H9 (cell line): ENCODE measurements at regions not wholly inside any gene's neighbourhood (a gene's known extent, or its start where the extent isn't known, plus 50 kb on each side); places are given as distances from the start of the nearest gene placed in this dataset.

Source experiments
- DNase-seq: peaks from one replicate; pipeline ENCODE4 v3.0.0-alpha.2; 2017
- H2AFZ ChIP-seq: one replicate; pipeline ENCODE4 v1.6.1; 2013; ENCODE audit warnings: mild to moderate bottlenecking, low read length, control low read depth, moderate library complexity
- H2AK5ac ChIP-seq: 2 replicates; pipeline ENCODE4 v1.6.1; 2013; ENCODE audit warnings: low read length, control low read depth, mixed read lengths; ENCODE audit not compliant: insufficient read length
- H2BK120ac ChIP-seq: one replicate; pipeline ENCODE4 v1.6.1; 2013; ENCODE audit warnings: low read depth, mild to moderate bottlenecking, low read length, control low read depth, inconsistent platforms; ENCODE audit not compliant: poor library complexity, severe bottlenecking
- H2BK12ac ChIP-seq: 2 replicates; pipeline ENCODE4 v1.6.1; 2013; ENCODE audit warnings: low read length, control low read depth, mixed read lengths, low read depth; ENCODE audit not compliant: insufficient read length
- H2BK15ac ChIP-seq: 2 replicates; pipeline ENCODE4 v1.6.1; 2013; ENCODE audit warnings: low read depth, low read length, control low read depth
- H2BK20ac ChIP-seq: one replicate; pipeline ENCODE4 v1.6.1; 2013; ENCODE audit warnings: low read depth, mild to moderate bottlenecking, low read length, control low read depth, inconsistent platforms; ENCODE audit not compliant: poor library complexity, severe bottlenecking
- H2BK5ac ChIP-seq: 2 replicates; pipeline ENCODE4 v1.6.1; 2013; ENCODE audit warnings: low read length, control low read depth, mixed read lengths; ENCODE audit not compliant: insufficient read length
- H3K14ac ChIP-seq: 2 replicates; pipeline ENCODE4 v1.6.1; 2013; ENCODE audit warnings: low read length, control low read depth; ENCODE audit not compliant: insufficient read depth
- H3K18ac ChIP-seq: 2 replicates; pipeline ENCODE4 v1.6.1; 2013; ENCODE audit warnings: low read depth, mild to moderate bottlenecking, mixed read lengths, low read length, control low read depth; ENCODE audit not compliant: insufficient read length
- H3K23ac ChIP-seq: 2 replicates; pipeline ENCODE4 v1.6.1; 2013; ENCODE audit warnings: low read length, control low read depth, mixed read lengths, low read depth; ENCODE audit not compliant: insufficient read length
- H3K23me2 ChIP-seq: 2 replicates; pipeline ENCODE4 v1.6.1; 2013; ENCODE audit warnings: low read depth, mild to moderate bottlenecking, mixed read lengths, low read length, control low read depth; ENCODE audit not compliant: insufficient read length, poor library complexity, severe bottlenecking
- H3K27ac ChIP-seq: 2 replicates; pipeline ENCODE4 v1.5.1; 2013; ENCODE audit warnings: low read length, control low read depth, mixed read lengths, low read depth; ENCODE audit not compliant: insufficient read length
- H3K27me3 ChIP-seq: 2 replicates; pipeline ENCODE4 v1.6.1; 2013; ENCODE audit warnings: low read length, control low read depth, inconsistent platforms; ENCODE audit not compliant: insufficient read depth
- H3K4ac ChIP-seq: 2 replicates; pipeline ENCODE4 v1.6.1; 2013; ENCODE audit warnings: low read depth, mild to moderate bottlenecking, control low read depth, inconsistent platforms, low read length, moderate library complexity
- H3K4me1 ChIP-seq: 2 replicates; pipeline ENCODE4 v1.6.1; 2013; ENCODE audit warnings: low read length, control low read depth, inconsistent platforms; ENCODE audit not compliant: insufficient read depth
- H3K4me2 ChIP-seq: 2 replicates; pipeline ENCODE4 v1.6.1; 2013; ENCODE audit warnings: low read length, control low read depth, mixed read lengths; ENCODE audit not compliant: insufficient read length, insufficient read depth
- H3K56ac ChIP-seq: 2 replicates; pipeline ENCODE4 v1.6.1; 2013; ENCODE audit warnings: low read depth, mild to moderate bottlenecking, mixed read lengths, low read length, control low read depth; ENCODE audit not compliant: insufficient read length
- H3K79me1 ChIP-seq: 2 replicates; pipeline ENCODE4 v1.6.1; 2013; ENCODE audit warnings: low read depth, mild to moderate bottlenecking, moderate library complexity, low read length, control low read depth, inconsistent platforms; ENCODE audit not compliant: insufficient read depth, poor library complexity, severe bottlenecking
- H3K79me2 ChIP-seq: 2 replicates; pipeline ENCODE4 v1.6.1; 2013; ENCODE audit warnings: low read length, control low read depth, inconsistent platforms; ENCODE audit not compliant: insufficient read depth
- H3K9ac ChIP-seq: 2 replicates; pipeline ENCODE4 v1.6.1; 2013; ENCODE audit warnings: low read length, control low read depth, mixed read lengths; ENCODE audit not compliant: insufficient read length; ENCODE audit errors: extremely low read depth
- H3K9me3 ChIP-seq: one replicate; pipeline ENCODE4 v1.6.1; 2013; ENCODE audit warnings: low read depth, low read length, inconsistent platforms; ENCODE audit not compliant: control insufficient read depth
- H3T11ph ChIP-seq: one replicate; pipeline ENCODE4 v1.6.1; 2013; ENCODE audit warnings: mild to moderate bottlenecking, low read length, control low read depth, inconsistent platforms
- H4K20me1 ChIP-seq: one replicate; pipeline ENCODE4 v1.6.1; 2013; ENCODE audit not compliant: control insufficient read depth, insufficient read length, insufficient read depth
- H4K5ac ChIP-seq: 2 replicates; pipeline ENCODE4 v1.6.1; 2013; ENCODE audit warnings: low read depth, mild to moderate bottlenecking, mixed read lengths, low read length, control low read depth; ENCODE audit not compliant: insufficient read length
- H4K8ac ChIP-seq: replicated peaks from 2 replicates; pipeline ENCODE4 v1.6.1; 2013; ENCODE audit warnings: low read length, control low read depth, mixed read lengths, low read depth; ENCODE audit not compliant: insufficient read length
- H4K91ac ChIP-seq: 2 replicates; pipeline ENCODE4 v1.6.1; 2013; ENCODE audit warnings: low read depth, mild to moderate bottlenecking, moderate library complexity, mixed read lengths, low read length, control low read depth; ENCODE audit not compliant: insufficient read length
- H3K27ac Mint-ChIP-seq, 3 experiments: 2 replicates in 2 of 3; 3 replicates in 1 of 3; pipeline ENCODE4 v1.8.0; 2020 to 2021; ENCODE audit warnings: mixed read lengths in 3 of 3, mild to moderate bottlenecking in 1 of 3, moderate library complexity in 1 of 3
- H3K27me3 Mint-ChIP-seq: 2 replicates; pipeline ENCODE4 v1.8.0; 2021; ENCODE audit warnings: low read depth, mild to moderate bottlenecking, moderate library complexity, mixed read lengths
- H3K36me3 Mint-ChIP-seq, 3 experiments: 2 replicates in 2 of 3; 3 replicates in 1 of 3; pipeline ENCODE4 v1.8.0; 2020 to 2021; ENCODE audit warnings: low read depth in 3 of 3, mixed read lengths in 3 of 3; ENCODE audit not compliant: insufficient read depth in 1 of 3
- H3K4me1 Mint-ChIP-seq, 2 experiments: 2 replicates each; pipeline ENCODE4 v1.8.0; 2020; ENCODE audit warnings: mixed read lengths in 2 of 2
- H3K4me3 Mint-ChIP-seq, 2 experiments: 2 replicates in 1 of 2; 3 replicates in 1 of 2; pipeline ENCODE4 v1.8.0; 2020 to 2021; ENCODE audit warnings: mild to moderate bottlenecking in 2 of 2, mixed read lengths in 2 of 2, moderate library complexity in 1 of 2
- H3K9me3 Mint-ChIP-seq, 2 experiments: 2 replicates in 1 of 2; 3 replicates in 1 of 2; pipeline ENCODE4 v1.8.0; 2020; ENCODE audit warnings: mild to moderate bottlenecking in 2 of 2, mixed read lengths in 2 of 2, moderate library complexity in 1 of 2
- WGBS: extraction: QIAGEN DNeasy Blood & Tissue Kit; methylation state at CpG from one replicate; pipeline ENCODE4 v1.1.7; 2013; ENCODE audit warnings: missing lambda C conversion rate, low lambda C conversion rate, mixed read lengths; ENCODE audit not compliant: insufficient read length; ENCODE audit errors: extremely low coverage; 5-methylcytosine and 5-hydroxymethylcytosine counted together
- TF ChIP-seq, protein P1 (sequence below): fragments of 200-600 bp; sonication (generic); conservative IDR thresholded peaks from 3 replicates; pipeline ENCODE4 v1.8.0; 2021; ENCODE audit warnings: antibody characterized with exemption, mild to moderate bottlenecking

DNA sequence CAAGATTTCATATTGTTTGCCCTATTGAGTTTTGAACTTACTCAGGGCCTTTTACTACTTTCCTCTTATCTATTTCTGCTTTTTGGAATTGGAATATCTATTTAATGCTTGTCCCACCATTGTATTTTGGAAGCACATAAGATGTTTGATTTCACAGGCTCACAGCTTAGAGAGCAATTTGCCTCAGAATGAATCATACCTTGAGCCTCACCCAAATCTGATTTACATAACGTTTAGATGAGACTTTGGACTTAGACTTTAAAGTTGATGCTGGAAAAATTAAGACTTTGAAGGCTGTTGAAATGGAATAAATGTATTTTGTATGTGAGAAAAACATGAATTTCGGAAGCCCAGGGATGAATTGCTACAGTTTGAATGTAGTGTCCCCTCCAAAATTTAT is 458.9 kb downstream of the CNTN6 start:
- H2BK5ac ChIP-seq = no peak overlapping the region
- WGBS = no CpG with 5 or more reads among the region's 2 CpGs
- Mint-ChIP-seq H3K27me3 (no peaks in the 10 kb centered on the region), H3K27ac (no peak overlapping the region), H3K9me3 (no peaks in the 10 kb centered on the region), H3K4me3 (no peak overlapping the region), H3K36me3 (no peaks in the 10 kb centered on the region), H3K4me1 (no peaks in the 10 kb centered on the region; a peak in 1 of 4 replicates)
- H3K79me1 ChIP-seq = no peaks in the 10 kb centered on the region
- no peak overlapping the region for H3K23ac ChIP-seq
- H2BK120ac ChIP-seq = no peak overlapping the region
- no peak overlapping the region for H3K4ac ChIP-seq
- H2BK15ac ChIP-seq = no peak overlapping the region
- H2BK20ac ChIP-seq = no peak overlapping the region
- TF ChIP-seq, protein P1, sequence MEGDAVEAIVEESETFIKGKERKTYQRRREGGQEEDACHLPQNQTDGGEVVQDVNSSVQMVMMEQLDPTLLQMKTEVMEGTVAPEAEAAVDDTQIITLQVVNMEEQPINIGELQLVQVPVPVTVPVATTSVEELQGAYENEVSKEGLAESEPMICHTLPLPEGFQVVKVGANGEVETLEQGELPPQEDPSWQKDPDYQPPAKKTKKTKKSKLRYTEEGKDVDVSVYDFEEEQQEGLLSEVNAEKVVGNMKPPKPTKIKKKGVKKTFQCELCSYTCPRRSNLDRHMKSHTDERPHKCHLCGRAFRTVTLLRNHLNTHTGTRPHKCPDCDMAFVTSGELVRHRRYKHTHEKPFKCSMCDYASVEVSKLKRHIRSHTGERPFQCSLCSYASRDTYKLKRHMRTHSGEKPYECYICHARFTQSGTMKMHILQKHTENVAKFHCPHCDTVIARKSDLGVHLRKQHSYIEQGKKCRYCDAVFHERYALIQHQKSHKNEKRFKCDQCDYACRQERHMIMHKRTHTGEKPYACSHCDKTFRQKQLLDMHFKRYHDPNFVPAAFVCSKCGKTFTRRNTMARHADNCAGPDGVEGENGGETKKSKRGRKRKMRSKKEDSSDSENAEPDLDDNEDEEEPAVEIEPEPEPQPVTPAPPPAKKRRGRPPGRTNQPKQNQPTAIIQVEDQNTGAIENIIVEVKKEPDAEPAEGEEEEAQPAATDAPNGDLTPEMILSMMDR = no peak
- H3K9me3 ChIP-seq = no peaks in the 10 kb centered on the region
- H3K4me1 ChIP-seq = no peaks in the 10 kb centered on the region
- H3K9ac ChIP-seq = no peak overlapping the region
- no peak overlapping the region for H4K91ac ChIP-seq
- H2AK5ac ChIP-seq = no peak overlapping the region
- H4K20me1 ChIP-seq = no peaks in the 10 kb centered on the region
- DNase-seq = no peak
- H3K27ac ChIP-seq = no peak overlapping the region
- H3K27me3 ChIP-seq = no peaks in the 10 kb centered on the region
- H3K4me2 ChIP-seq = no peak overlapping the region
- no peaks in the 10 kb centered on the region for H3K79me2 ChIP-seq
- no peak overlapping the region for H3K14ac ChIP-seq
- no peak overlapping the region for H3K56ac ChIP-seq
- H3K23me2 ChIP-seq = no peaks in the 10 kb centered on the region
- H2BK12ac ChIP-seq = no peak overlapping the region
- H3T11ph ChIP-seq = no peak overlapping the region
- no peak overlapping the region for H4K8ac ChIP-seq
- H4K5ac ChIP-seq = no peak overlapping the region
- H3K18ac ChIP-seq = no peak overlapping the region
- no peak overlapping the region for H2AFZ ChIP-seq
